ENCODE measurements at regions not wholly inside any gene's neighbourhood (a gene's known extent, or its start where the extent isn't known, plus 50 kb on each side); places are given as distances from the start of the nearest gene placed in this dataset.

DNA sequence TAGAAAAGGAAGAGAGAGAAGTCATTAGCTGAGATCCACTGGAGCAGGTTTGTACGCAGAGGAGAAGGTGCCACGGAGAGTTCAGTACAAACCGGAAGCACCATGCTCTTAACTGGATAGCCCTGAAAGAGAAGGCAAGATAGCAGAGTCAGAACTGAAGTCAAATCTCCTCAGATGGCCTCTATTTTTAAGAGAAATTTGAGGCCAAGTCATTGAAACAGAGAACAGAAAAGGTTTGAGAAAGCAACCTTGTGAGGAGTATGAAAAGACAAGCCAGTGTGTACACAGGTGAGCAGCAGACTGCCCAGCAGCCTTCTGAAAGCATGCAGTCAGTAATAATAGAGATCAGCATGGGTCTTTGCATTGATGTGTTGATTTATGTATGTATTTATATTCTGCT, 66.1 kb upstream of the SPRED1 start:
- DNase-seq = no peak

DNA sequence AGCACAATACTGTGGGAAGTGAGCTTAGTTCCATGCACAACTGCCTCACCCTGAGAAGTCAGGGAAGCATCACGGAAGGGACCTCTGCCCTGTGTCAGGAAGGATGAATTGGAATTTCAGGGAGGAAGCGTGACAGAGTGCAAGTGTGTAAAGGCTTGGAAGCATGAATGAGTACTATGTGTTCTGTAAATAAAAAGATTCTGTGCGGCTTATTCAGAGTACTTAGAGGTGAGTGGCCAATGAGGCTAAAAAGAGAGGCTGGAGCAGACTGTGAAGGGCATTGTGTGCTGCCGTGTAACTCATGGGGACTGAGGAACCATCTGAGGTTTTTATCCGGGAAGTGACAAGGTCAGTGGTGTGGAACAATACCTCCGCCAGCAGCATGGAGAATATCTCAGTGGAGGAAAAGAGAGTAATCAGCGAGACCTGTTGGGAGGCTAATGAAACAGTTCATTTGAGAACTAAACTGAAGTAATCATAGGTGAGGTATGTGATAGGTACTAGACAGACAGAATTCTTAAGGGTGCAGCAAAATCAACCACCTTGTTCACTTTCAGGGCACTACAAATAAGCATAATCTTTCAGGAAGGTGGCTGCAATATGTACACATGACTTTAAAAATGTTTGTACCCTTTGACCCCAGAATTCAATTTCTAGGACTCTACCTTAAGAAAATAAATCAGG, 64.9 kb upstream of the SPRED1 start:
- no peak for DNase-seq

DNA sequence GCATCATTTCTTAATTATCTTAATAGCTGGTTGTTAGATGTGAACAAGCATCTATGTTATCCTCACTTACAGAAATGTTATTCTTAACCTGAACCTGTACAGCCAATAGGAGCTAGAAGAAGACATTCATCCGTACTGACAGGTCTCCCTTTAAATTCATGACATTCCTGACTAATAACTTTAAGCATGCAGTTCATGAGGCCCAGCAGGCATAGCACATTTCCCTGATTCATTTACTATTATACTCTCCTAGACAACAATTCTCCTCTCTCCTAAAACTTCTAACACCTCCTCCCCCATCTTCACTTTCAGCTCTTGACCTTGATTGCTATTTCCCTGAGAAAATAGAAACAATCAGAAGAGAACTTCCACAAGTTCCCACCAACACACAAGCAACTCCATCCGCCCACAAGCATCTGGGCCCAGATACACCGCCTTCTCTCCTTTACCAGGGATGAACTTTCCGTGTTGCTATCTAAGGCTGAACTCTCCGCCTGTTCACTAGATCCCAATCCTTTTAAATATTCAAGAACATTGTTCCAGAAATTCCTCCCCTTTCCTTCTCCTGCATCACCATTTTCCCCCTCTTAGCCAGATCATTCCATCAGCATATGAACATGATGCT, 62.9 kb upstream of the SPRED1 start:
- no peak for DNase-seq

DNA sequence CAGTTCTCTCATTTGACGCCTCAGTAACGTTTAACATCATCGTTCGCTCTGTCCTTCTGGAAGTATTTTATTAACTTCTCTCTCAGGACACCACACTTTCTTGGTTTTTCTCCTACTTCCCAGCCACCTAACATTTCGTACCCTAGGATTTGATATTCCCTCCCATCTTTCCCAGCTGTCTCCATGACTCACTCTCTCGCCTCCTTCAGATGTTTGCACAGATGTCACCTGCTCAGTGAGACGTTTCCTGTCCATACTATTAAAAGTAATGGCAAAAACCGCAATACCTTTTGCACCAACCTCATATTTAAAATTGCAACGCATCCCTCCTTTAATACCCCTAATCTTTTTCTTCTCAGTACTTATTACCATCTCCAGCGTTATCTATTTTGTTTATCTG, 62.1 kb upstream of the SPRED1 start:
- DNase-seq = no peak

DNA sequence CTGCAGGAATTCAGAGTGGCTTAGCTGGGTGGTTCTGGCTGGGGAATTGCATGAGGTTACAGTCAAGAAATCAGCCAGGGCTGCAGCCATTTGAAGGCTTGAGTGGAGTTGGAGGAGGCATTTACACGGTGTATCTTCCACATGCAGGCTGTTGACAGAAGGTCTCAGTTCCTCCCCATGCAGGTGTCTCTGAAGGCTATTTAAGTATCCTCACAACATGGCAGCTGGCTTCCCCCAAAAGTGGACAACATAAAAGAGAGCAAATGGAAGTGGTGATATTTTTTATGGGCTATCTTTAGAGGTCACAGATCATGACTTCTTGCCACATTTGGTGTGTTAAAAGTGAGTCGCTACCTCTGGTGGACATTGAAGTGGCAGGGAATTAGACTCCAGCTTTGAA, 60.1 kb upstream of the SPRED1 start:
- no peak for DNase-seq

DNA sequence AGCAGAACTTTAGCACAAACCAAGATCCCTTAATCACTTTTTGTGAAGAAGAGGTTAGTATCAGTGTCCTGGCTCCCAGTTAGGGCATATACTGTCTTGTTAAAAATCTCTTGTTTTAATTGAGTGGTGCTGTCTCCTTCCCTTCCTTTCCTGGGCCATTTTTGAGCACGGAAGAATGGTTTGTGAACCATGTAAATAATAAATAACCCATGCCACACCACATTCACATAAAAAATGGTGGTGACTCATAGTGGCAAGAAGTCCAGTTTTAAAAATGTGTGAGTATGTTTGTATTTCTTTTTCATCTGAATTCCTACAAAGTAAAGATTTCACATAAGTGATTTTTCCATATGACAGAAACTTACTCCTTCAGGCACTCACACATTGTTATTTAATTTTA, 59.1 kb upstream of the SPRED1 start:
- no peak for DNase-seq

DNA sequence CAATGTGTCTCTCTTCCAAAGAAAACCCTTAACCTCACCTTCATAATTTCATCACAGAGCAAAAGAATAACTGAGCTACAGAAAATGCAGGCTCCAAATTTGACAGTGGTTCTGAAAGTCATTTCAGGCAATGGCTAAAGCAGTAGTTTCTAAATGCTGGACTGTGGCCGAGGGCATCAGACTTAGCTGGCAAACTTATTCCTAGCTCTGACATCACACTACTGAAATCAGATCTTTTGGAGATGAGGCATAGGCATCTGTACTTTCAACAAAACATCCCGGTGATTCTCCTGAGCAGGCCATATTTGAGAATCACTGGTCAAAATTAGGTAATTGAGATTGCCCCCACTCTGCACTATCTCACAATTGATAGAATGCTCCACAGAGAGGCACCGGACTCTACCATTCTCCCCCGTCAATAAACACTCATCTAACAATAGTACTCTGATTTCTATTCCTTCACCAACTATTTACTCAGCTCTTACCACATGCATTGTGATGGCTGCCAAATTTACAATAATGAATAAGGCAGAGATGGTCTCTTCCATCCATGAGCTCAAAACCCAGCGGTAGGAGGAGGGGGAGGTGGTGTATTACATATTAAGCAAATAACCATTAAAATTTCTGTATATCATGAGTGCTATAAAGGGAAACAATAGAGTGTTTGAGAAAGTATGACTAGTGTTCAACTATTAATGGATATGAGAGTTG, 57.3 kb upstream of the SPRED1 start:
- DNase-seq = no peak

DNA sequence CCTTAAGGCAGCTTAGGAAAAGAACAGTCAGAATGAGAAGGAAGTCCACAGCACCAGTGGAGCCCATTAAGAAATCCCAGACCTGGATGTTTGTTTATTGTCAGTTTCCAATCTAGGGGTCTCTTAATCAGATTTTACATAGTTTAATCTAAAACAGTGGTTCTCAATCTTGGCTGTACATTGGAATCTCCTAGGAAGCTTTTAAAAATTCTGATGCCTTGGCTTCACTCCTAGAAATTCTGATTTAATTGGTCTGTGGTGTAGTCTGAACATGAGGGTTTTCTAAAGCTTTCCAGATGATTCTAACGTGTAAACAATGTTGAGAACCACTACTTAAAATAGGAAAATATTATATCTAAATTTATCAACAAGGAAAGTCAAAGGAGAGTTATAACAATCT, 56.6 kb upstream of the SPRED1 start:
- DNase-seq = no peak

DNA sequence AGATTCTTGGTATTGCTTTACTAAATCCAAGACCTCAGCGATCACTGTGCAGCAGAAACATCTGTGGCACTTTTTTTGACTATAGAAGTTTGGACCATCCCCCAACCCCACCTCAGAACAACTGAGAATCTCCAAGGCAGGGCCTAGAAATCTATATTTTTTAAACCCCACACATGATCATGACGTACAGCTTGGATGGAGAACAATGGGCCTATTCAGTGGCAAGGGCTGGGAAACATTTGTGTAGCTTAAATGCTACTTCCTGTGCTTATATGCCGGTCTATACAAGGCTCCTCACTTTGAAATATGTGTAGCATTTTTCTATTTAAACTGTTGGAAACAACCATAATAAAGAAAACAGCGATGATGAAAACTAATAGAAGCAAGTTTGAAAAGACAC, 55.1 kb upstream of the SPRED1 start:
- DNase-seq = no peak

DNA sequence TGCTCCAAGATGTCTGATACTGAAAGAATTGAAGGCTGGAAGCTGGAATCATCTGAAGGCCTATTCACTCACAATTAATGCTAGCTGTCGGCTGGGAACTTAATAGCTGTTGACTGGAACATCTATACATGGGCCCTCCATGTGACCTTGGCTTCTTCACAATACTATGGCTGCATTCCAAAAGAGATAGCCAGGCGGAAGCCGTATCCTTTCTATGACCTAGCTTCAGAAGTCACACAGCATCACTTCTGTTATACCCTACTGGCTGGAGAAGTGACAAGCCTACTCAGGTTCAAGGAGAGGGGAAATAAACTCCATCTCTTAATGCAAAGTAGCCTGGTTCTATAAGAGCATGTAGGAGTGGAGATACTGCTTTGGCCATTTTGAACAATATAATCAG, 50.9 kb upstream of the SPRED1 start:
- DNase-seq = no peak

DNA sequence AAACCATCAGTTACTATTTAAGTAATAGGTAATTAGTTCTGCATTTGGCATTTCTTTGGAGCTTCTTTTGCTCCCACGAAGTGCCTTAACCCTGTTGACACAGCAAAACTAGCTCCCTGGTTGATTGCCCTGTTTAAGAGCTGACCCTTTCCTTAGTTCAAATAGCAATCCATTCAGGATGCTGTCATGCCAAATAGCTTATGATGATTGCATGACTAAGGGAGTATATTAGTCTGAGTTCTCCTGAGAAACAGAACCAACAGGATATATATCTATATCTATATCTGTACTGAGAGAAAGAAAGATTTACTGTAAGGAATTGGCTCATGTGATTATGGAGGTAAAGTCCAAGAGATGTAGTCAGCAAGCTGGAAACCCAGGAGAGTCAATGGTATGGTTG, 50.3 kb upstream of the SPRED1 start:
- no peak for DNase-seq
